Hepatocyte (in vitro differentiated cells): ENCODE measurements at regions not wholly inside any gene's neighbourhood (a gene's known extent, or its start where the extent isn't known, plus 50 kb on each side); places are given as distances from the start of the nearest gene placed in this dataset.
A peak's percentile ranks its signal among the peaks of the same experiment; 100 is the strongest.

ENCODE experiments used
- DNase-seq: peaks from one replicate; pipeline ENCODE4 v3.0.0-alpha.2; 2016; ENCODE audit warnings: low spot score
- H2AFZ ChIP-seq: fragments of 200-600 bp; sonication (generic); 2 replicates; pipeline ENCODE4 v1.6.0; 2016; ENCODE audit warnings: antibody characterized with exemption, mild to moderate bottlenecking
- H3K27ac ChIP-seq: fragments of 200-600 bp; sonication (generic); 2 replicates; pipeline ENCODE4 v1.5.1; 2016; ENCODE audit warnings: mild to moderate bottlenecking
- H3K27me3 ChIP-seq: fragments of 200-600 bp; sonication (generic); 2 replicates; pipeline ENCODE4 v1.6.1; 2016
- H3K36me3 ChIP-seq: fragments of 200-600 bp; sonication (generic); replicated peaks from 2 replicates; pipeline ENCODE4 v1.5.1; 2016; ENCODE audit warnings: low read depth; ENCODE audit not compliant: insufficient read depth
- H3K4me1 ChIP-seq: fragments of 200-600 bp; sonication (generic); 2 replicates; pipeline ENCODE4 v1.5.1; 2016; ENCODE audit warnings: mild to moderate bottlenecking, moderate library complexity; ENCODE audit not compliant: insufficient read depth
- H3K4me2 ChIP-seq: fragments of 200-600 bp; sonication (generic); 2 replicates; pipeline ENCODE4 v1.6.0; 2016
- H3K4me3 ChIP-seq: fragments of 200-600 bp; sonication (generic); 2 replicates; pipeline ENCODE4 v1.5.1; 2016; ENCODE audit warnings: mild to moderate bottlenecking
- H3K79me2 ChIP-seq: fragments of 200-600 bp; sonication (generic); 2 replicates; pipeline ENCODE4 v1.6.0; 2017; ENCODE audit warnings: mild to moderate bottlenecking
- H3K9me2 ChIP-seq: fragments of 200-600 bp; sonication (generic); replicated peaks from 2 replicates; pipeline ENCODE4 v1.6.0; 2017; ENCODE audit warnings: mild to moderate bottlenecking; ENCODE audit not compliant: insufficient read depth
- H3K9me3 ChIP-seq: fragments of 200-600 bp; sonication (generic); 2 replicates; pipeline ENCODE4 v1.5.1; 2016; ENCODE audit warnings: low read depth, mild to moderate bottlenecking
- H4K20me1 ChIP-seq: fragments of 200-600 bp; sonication (generic); 2 replicates; pipeline ENCODE4 v1.6.0; 2016; ENCODE audit warnings: mild to moderate bottlenecking; ENCODE audit not compliant: insufficient read depth, poor library complexity, severe bottlenecking
- CTCF ChIP-seq: fragments of 200-600 bp; sonication (generic); IDR thresholded peaks from 2 replicates; pipeline ENCODE4 v1.5.1; 2016; ENCODE audit warnings: antibody characterized with exemption, mild to moderate bottlenecking; ENCODE audit not compliant: poor library complexity
- EZH2 ChIP-seq: fragments of 200-600 bp; sonication (generic); IDR thresholded peaks from 2 replicates; pipeline ENCODE4 v1.6.1; 2016; ENCODE audit warnings: antibody characterized with exemption, mild to moderate bottlenecking, borderline replicate concordance
- EZH2phosphoT487 ChIP-seq: fragments of 200-600 bp; sonication (generic); IDR thresholded peaks from one replicate; pipeline ENCODE4 v1.6.1; 2018; ENCODE audit warnings: antibody characterized with exemption, mild to moderate bottlenecking, low read depth, moderate library complexity; ENCODE audit not compliant: unreplicated experiment, severe bottlenecking
- WGBS: methylation state at CpG from one replicate; pipeline ENCODE4 v1.1.6; 2016; ENCODE audit warnings: low lambda C conversion rate; ENCODE audit errors: missing lambda C conversion rate; 5-methylcytosine and 5-hydroxymethylcytosine counted together

GRCh38 chr22:27526901-27527300, 274.7 kb downstream of the MN1 start:
- Histone ChIP-seq H3K27ac (no peak overlapping the region), H3K9me2 (no peaks in the 10 kb centered on the region), H2AFZ (no peak overlapping the region), H3K9me3 (no peaks in the 10 kb centered on the region), H3K4me1 (no peaks in the 10 kb centered on the region), H3K36me3 (no peaks in the 10 kb centered on the region), H4K20me1 (no peaks in the 10 kb centered on the region), H3K27me3 (no peaks in the 10 kb centered on the region), H3K4me2 (no peak overlapping the region), H3K79me2 (no peaks in the 10 kb centered on the region), H3K4me3 (no peak overlapping the region)
- TF ChIP-seq CTCF (no peak), EZH2 (no peak), EZH2phosphoT487 (no peak)
- WGBS: 59% methylated on average over 9 of the region's 10 CpGs
- DNase-seq: peak; percentile 20

DNA sequence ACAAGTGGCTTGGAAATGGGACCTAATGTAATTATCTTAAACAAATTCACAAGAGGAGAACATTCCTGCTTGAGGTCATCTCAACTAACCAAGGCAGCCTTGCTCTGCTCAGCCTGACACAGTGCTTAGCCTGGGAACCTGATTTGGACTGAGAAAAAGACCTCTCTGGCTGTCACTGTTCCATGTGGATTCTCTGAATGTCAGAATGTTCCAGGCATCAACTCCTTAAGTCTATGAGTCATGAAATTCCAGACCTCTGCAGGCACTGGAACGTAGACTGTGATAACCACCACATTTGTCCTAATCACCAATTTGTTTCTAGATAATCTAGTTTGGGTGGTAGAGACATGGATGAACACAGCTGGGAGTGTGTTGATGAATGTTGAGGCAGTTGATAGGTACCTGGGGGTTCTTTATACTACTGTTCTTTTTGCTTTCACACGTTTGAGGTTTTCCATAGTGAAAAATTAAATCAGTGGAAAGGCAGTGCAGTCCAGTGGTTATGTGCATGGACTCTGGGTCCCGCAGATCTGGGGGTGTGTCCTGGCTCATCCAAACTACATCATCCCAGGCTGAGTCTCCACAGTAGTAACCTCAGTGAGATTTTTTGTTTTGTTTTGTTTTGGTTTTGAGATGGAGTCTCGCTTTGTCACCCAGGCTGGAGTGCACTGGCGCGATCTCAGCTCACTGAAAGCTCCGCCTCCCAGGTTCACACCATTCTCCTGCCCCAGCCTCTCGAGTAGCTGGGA, 269.6 kb downstream of the MN1 start:
- no peaks in the 10 kb centered on the region for H3K79me2 ChIP-seq
- H3K4me1 ChIP-seq: peaks cover 14% of the 10 kb centered on the region
- no peaks in the 10 kb centered on the region for H3K27me3 ChIP-seq
- no peaks in the 10 kb centered on the region for H3K36me3 ChIP-seq
- 82% methylated on average over 8 of the region's 8 CpGs for WGBS
- H3K27ac ChIP-seq: no peak overlapping the region
- no peaks in the 10 kb centered on the region for H3K9me3 ChIP-seq
- no peaks in the 10 kb centered on the region for H3K9me2 ChIP-seq
- H3K4me3 ChIP-seq: no peak overlapping the region
- peak; percentile 53 for DNase-seq
- H3K4me2 ChIP-seq: no peak overlapping the region
- TF ChIP-seq EZH2phosphoT487: no peak
- H2AFZ ChIP-seq: no peak overlapping the region
- H4K20me1 ChIP-seq: no peaks in the 10 kb centered on the region

DNA sequence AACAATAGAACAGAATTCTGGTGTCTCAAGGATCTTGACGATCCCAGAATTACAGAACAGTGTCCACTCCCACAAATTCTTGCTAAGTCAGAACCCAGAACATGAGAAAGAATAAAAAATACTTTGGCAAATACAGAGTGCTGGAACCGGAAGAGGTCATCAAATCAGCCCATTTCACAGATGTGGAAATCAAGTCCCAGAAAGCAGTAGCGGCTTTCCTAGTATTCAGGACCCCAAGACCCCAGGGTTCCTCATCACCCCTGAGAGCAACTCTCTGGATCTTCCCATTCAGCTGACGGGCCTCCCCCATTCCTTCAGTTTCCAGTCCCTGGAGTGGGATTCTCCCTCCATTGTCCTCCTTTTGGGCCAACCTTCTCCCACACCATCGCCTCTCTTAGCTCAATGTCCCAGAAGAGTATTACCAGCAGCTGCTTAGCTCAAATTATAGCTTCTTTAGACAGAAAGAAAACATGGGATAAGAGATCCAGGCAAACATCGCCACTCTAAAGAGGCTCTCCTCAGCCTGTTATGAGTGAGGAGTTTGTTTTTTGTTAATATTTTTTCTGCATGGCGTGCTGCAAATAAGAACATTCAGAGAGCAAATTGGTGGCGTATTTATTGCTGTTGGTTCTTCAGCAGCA, 268.3 kb downstream of the MN1 start:
- no peak for DNase-seq
- no peak overlapping the region for H3K4me3 ChIP-seq
- H3K9me3 ChIP-seq: no peaks in the 10 kb centered on the region
- H3K79me2 ChIP-seq: no peaks in the 10 kb centered on the region
- H3K36me3 ChIP-seq: no peaks in the 10 kb centered on the region
- no peak overlapping the region for H3K4me2 ChIP-seq
- WGBS: 80% methylated on average over 8 of the region's 8 CpGs
- H3K27me3 ChIP-seq: no peaks in the 10 kb centered on the region
- peaks cover 25% of the 10 kb centered on the region for H3K4me1 ChIP-seq
- H3K9me2 ChIP-seq: no peaks in the 10 kb centered on the region
- no peak overlapping the region for H2AFZ ChIP-seq
- no peak for TF ChIP-seq CTCF
- no peak overlapping the region for H3K27ac ChIP-seq
- H4K20me1 ChIP-seq: no peaks in the 10 kb centered on the region

- TF ChIP-seq CTCF (no peak), EZH2phosphoT487 (no peak), EZH2 (no peak)
- Histone ChIP-seq H2AFZ (no peak overlapping the region), H3K27me3 (no peaks in the 10 kb centered on the region), H3K9me3 (no peaks in the 10 kb centered on the region), H3K4me2 (no peak overlapping the region), H4K20me1 (no peaks in the 10 kb centered on the region), H3K36me3 (no peaks in the 10 kb centered on the region), H3K9me2 (no peaks in the 10 kb centered on the region), H3K4me1 (peaks cover 25% of the 10 kb centered on the region), H3K79me2 (no peaks in the 10 kb centered on the region), H3K27ac (peak overlapping the region; percentile 26), H3K4me3 (no peak overlapping the region)
- DNase-seq: peak; percentile 54
- WGBS: 23% methylated on average over 7 of the region's 7 CpGs
These were observed 266.8 kb downstream of the MN1 start for GRCh38 chr22:27534720-27535125.
